KBM-7 (cell line): ENCODE measurements at regions not wholly inside any gene's neighbourhood (a gene's known extent, or its start where the extent isn't known, plus 50 kb on each side); places are given as distances from the start of the nearest gene placed in this dataset.

Source experiments
- DNase-seq: peaks from one replicate; pipeline ENCODE4 v3.0.0-alpha.2; 2015
- in situ Hi-C: fragments of 300-500 bp; cut with MboI; formaldehyde crosslinking; loops from 2 replicates; pipeline ENCODE4 v1.14.3; 2020; ENCODE audit warnings: low sequenced_read_pairs, low pct_unique_long_range_greater_than_20kb, mixed read lengths

DNA sequence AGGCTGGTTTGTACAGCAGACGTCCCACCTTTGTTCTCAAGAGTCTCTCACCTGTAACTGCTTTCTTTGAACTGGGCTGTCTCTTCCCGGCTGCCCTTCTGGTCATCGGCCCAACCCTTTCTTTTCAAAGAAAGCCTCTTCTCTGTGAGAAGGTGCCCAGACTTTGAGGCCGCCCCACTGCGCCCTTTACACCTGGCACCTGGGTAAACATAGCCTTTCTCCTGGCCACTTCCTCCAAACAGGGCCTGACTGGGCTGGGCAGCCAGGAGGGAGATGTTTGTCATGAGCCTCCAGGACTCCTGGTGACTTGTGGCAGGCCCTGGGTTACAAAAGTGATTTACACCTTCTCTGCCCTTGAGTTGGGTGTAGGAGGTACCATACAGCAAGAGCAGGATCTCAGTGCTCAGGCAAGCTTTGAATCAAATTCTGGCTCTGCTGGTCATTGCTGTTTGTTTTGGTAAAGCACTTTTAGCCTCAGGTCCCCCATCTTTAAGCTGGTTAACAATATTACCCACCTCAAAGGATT is 127.2 kb upstream of the CXCL14 start:
- in situ Hi-C loops = no loop called here
- no peak for DNase-seq

DNA sequence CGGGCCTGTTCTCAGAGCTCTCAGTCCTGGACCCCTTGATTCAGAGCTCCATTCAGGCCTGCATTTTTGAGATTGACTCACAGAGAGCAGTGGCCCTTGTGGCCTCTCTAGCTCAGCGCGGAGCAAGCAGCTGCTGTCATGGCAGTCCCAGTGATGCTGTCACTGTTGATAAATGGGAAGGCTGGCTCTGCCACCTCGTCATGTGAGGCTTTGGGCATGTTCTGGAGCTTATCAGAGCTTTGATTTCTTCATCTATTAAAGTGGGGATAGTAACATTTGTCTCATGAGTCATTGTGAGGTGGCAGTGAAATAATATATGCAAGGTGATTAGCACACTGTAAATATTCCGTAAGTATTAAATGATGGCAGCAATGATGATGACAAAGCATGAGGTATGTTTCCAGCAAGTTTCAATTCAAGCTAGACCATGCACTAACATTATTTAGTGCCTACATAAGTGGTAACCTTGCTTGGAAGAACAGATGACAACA is 126.4 kb upstream of the CXCL14 start:
- DNase-seq = no peak
- in situ Hi-C loops = no loop called here

DNA sequence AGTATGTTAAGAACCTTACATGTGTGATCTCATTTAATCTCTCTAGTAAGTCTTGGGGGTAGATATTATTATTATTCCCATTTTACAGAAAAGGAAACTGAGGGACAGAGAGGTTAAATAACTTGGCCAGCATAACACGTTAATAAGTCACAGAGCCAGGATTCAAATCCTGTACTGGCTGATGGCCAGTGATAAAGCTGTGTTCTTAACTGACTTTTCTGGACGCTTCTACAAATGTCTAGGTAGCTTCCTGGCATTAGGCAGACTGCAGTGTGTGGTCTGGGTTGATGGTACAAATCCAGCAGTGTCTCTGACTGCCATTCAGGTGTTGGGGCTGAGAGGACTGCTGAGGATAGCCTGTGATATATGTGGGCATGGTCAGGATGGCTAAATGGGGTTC is 125.8 kb upstream of the CXCL14 start:
- in situ Hi-C loops = no loop called here
- no peak for DNase-seq

GRCh38 chr5:135703016-135703550 is 124.3 kb upstream of the CXCL14 start:
- in situ Hi-C loops = no loop called here
- DNase-seq = no peak

DNA sequence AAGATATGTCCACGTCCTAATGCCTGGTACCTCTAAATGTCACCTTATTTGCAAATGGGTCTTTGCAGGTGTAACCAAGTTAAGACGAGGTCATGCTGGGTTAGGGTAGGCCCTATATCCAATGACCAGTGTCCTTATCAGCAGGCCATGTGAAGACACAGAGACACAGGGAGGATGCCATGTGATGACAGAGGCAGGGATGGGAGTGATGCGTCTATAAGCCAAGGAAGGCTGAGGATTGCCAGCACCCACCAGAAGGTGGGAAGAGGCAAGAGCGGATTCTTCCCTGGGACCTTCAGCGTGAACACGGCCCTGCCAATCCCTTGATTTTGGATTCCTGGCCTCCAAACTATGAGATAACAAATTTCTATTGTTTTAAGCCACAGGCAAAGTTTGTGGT is 123.4 kb upstream of the CXCL14 start:
- no peak for DNase-seq
- in situ Hi-C loops = no loop called here

DNA sequence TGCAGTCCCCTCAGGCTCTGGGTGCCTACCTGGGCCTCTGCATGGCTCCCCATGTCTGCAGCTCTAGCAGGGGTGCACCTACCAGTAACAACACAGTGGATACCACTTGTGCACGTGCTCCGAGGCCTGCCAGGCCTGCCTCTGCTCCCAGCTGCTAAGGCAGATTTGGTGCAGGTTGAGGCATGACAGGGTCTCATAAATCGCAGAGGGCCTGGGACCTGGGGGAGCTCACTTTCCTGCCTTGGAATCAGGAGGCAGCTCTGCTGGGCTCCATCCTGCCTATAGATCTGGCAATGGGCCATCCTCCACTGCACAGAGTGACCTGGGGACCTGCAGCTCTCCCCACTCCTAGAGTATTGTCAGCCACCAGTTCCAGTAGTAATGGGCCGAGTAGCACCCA is 121.9 kb upstream of the CXCL14 start:
- DNase-seq = no peak
- in situ Hi-C loops = no loop called here

DNA sequence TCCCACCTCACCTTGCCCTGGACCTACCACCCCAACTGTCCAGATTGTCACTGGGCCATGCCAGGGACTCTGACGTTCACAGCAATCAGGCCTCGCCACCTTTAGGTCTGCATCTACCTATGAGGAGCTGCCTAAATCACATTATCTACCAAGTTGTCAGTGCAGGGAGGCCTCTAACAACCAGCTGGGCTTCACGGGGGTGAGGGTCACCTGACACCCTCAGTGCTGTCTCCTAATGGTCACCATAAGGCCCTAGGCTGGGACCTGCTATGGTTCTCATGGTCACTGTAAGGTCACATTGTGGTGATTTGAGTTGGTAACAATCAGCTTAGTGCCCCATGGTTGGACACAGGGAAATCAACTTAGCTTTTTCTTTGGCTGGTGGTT is 119.2 kb upstream of the CXCL14 start:
- no peak for DNase-seq
- in situ Hi-C loops = no loop called here

- no peak for DNase-seq
- in situ Hi-C loops = no loop called here
These were observed 118.6 kb upstream of the CXCL14 start for GRCh38 chr5:135697251-135697958.

- DNase-seq = no peak
- in situ Hi-C loops = no loop called here
These were observed 117.5 kb upstream of the CXCL14 start for GRCh38 chr5:135696317-135696716.

DNA sequence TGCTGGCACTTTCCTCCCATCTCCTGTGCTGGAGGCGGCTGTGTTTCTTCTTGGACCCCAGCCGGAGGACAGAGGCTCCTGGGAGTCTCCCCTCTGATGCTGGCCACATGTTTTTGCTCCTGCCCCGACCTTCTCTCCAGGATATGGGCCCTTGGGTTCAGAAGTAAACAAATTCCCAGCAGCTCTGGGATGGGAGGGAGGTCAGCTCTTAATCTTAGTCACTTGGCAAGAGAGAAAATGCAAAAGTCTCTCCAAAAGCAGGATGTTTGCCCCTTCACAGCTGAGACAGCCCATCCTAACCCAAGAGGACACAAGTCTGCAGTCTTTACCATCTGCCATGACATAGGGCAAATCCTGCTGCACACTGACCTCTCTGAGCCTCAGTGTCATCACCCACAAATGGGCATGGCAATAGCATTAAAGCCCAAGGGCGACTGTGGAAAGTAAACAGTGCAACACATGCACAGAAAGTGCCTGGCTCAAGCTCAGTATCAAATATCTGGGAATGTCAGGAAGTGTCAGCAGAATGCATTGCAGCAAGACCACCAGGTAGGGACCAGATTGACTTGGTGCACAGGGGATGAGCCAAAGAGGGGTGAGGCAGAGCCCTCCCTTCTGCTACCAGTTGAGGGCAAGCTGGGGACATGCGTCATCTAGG is 117.0 kb upstream of the CXCL14 start:
- in situ Hi-C loops = no loop called here

GRCh38 chr5:135694906-135695305 is 116.1 kb upstream of the CXCL14 start:
- in situ Hi-C loops = no loop called here

More for the DNA sequence above, 117.0 kb upstream of the CXCL14 start:
- no peak for DNase-seq

GRCh38 chr5:135694012-135694411 is 115.2 kb upstream of the CXCL14 start:
- in situ Hi-C loops = no loop called here
- no peak for DNase-seq

More at GRCh38 chr5:135694906-135695305, 116.1 kb upstream of the CXCL14 start:
- DNase-seq = no peak

GRCh38 chr5:135693371-135693955 is 114.7 kb upstream of the CXCL14 start:
- DNase-seq = no peak
- in situ Hi-C loops = no loop called here

- in situ Hi-C loops = no loop called here
- no peak for DNase-seq
These were observed 112.3 kb upstream of the CXCL14 start for GRCh38 chr5:135691044-135691443.

- in situ Hi-C loops = no loop called here
- no peak for DNase-seq
These were observed 111.7 kb upstream of the CXCL14 start for GRCh38 chr5:135690466-135690865.

- DNase-seq = no peak
- in situ Hi-C loops = no loop called here
These were observed 110.7 kb upstream of the CXCL14 start for GRCh38 chr5:135689506-135689905.

DNA sequence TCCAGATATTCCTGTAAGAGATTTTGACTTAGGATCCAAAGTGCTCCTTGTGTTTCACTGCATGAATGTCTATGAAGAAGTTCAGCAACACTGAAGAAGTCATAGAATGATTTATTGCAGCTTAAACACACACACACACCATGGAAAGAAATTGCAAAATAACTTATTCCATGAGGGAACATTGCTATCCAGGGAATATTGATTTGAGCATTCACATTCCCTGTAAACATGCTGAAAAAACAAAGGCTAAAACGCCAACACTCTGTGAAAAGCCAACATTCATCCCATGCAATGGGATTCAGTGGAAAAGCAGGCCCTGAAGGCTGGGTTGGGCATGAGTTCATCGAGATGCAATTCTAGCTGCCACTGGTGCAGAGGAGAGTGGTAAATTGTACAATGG is 109.6 kb upstream of the CXCL14 start:
- no peak for DNase-seq
- in situ Hi-C loops = no loop called here

DNA sequence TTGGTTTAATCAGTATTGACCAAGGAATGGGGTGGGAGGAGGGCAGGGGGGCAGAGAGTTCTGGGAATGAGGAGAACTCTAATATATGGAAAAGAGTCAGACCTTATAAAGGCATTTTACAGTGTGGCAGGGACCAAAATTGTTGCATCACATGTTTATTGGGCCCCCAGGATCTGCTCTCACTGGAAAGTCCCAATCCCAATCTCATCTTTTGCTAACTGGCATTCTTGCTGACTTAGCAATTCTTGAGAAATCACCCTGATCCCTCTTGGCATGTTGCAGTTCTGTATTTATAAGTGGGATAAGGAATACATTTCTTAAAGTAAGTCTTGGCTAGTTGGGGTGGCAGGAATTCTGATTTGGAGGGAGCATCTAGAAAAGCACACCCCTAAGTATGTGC is 104.4 kb upstream of the CXCL14 start:
- DNase-seq = no peak
- in situ Hi-C loops = no loop called here

DNA sequence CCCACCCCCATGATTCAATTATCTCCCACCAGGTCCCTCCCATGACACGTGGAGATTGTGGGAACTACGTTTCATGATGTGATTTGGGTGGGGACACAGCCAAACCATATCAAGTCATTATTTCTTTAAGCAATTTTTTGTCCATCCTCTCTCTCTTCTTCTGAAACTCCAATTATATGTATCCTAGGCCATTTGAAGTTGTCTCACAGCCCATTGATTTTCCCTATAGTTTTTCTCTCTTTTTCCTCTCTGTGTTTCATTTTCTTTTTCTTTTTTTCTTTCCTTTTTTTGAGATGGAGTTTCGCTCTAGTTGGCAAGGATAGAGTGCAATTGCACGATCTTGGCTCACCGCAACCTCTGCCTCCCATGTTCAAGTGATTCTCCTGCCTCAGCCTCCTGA is 101.9 kb upstream of the CXCL14 start:
- DNase-seq = no peak
- in situ Hi-C loops = no loop called here

GRCh38 chr5:135678640-135679268 is 100.0 kb upstream of the CXCL14 start:
- in situ Hi-C loops = no loop called here
- no peak for DNase-seq
